ENCODE measurements at regions not wholly inside any gene's neighbourhood (a gene's known extent, or its start where the extent isn't known, plus 50 kb on each side); places are given as distances from the start of the nearest gene placed in this dataset.

DNA sequence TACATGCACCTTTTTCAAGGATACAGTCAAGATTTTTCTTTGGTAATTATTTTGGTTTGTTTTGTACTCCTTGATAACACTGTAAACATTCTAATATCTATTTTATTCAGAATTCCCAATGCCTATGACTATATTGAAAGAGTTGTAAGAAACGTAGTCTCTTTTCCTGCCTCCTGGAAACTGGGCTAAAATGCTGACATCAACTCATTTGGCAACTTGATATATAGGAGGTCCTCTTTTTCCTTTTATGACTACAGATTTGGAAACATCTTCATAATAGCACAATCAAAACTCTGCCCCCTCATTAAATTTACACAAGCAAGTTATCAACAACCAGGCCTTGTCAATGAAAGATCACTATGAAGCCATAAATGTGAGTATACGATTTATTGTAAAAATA is 422.3 kb upstream of the PCDH15 start:
- no peak for TF ChIP-seq EP300 (conservative IDR thresholded peaks at IDR 0.05; ENCODE audit: poor library complexity, severe bottlenecking)
- TF ChIP-seq, protein P1, sequence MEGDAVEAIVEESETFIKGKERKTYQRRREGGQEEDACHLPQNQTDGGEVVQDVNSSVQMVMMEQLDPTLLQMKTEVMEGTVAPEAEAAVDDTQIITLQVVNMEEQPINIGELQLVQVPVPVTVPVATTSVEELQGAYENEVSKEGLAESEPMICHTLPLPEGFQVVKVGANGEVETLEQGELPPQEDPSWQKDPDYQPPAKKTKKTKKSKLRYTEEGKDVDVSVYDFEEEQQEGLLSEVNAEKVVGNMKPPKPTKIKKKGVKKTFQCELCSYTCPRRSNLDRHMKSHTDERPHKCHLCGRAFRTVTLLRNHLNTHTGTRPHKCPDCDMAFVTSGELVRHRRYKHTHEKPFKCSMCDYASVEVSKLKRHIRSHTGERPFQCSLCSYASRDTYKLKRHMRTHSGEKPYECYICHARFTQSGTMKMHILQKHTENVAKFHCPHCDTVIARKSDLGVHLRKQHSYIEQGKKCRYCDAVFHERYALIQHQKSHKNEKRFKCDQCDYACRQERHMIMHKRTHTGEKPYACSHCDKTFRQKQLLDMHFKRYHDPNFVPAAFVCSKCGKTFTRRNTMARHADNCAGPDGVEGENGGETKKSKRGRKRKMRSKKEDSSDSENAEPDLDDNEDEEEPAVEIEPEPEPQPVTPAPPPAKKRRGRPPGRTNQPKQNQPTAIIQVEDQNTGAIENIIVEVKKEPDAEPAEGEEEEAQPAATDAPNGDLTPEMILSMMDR (IDR thresholded peaks at IDR 0.05; ENCODE audit: poor library complexity, severe bottlenecking) = no peak
- no peak for TF ChIP-seq RAD21 (conservative IDR thresholded peaks at IDR 0.05)
- no peak for TF ChIP-seq MXI1 (conservative IDR thresholded peaks at IDR 0.05; ENCODE audit: poor library complexity, severe bottlenecking)
- no peak for TF ChIP-seq EZH2 (IDR thresholded peaks at IDR 0.05; ENCODE audit: borderline replicate concordance, insufficient read depth, low read length, poor library complexity, severe bottlenecking)
- TF ChIP-seq, protein P2, sequence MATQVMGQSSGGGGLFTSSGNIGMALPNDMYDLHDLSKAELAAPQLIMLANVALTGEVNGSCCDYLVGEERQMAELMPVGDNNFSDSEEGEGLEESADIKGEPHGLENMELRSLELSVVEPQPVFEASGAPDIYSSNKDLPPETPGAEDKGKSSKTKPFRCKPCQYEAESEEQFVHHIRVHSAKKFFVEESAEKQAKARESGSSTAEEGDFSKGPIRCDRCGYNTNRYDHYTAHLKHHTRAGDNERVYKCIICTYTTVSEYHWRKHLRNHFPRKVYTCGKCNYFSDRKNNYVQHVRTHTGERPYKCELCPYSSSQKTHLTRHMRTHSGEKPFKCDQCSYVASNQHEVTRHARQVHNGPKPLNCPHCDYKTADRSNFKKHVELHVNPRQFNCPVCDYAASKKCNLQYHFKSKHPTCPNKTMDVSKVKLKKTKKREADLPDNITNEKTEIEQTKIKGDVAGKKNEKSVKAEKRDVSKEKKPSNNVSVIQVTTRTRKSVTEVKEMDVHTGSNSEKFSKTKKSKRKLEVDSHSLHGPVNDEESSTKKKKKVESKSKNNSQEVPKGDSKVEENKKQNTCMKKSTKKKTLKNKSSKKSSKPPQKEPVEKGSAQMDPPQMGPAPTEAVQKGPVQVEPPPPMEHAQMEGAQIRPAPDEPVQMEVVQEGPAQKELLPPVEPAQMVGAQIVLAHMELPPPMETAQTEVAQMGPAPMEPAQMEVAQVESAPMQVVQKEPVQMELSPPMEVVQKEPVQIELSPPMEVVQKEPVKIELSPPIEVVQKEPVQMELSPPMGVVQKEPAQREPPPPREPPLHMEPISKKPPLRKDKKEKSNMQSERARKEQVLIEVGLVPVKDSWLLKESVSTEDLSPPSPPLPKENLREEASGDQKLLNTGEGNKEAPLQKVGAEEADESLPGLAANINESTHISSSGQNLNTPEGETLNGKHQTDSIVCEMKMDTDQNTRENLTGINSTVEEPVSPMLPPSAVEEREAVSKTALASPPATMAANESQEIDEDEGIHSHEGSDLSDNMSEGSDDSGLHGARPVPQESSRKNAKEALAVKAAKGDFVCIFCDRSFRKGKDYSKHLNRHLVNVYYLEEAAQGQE (IDR thresholded peaks at IDR 0.05; ENCODE audit: borderline replicate concordance) = no peak
- no peak for TF ChIP-seq POLR2AphosphoS5 (IDR thresholded peaks at IDR 0.05)
- no peak for TF ChIP-seq TAF1 (IDR thresholded peaks at IDR 0.05; ENCODE audit: low read depth)

Measured in neural cell (in vitro differentiated cells).